ENCODE measurements at regions not wholly inside any gene's neighbourhood (a gene's known extent, or its start where the extent isn't known, plus 50 kb on each side); places are given as distances from the start of the nearest gene placed in this dataset.

DNA sequence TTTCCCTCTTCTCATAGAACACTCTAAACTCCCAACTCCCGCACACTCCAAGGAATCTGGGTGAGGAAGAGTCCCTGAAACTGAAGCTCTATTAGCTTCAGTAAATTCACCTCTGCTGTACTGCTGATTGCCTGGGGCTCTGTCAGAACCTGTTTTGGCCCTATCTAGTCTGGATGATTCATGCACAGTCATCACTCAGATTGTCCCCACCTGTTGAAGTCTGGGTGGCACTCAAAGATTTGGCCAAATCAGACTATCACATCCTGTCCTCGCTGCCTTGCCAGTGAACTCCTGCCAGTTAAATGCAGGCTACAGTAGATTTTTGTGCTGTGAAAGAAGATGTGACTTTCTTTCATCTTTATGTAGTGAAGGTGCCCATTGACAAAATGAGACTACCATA is 63.5 kb upstream of the EMCN start:
- Histone ChIP-seq H3K9me3 (ENCODE audit: insufficient read depth, low read length, severe bottlenecking) (no peaks in the 10 kb centered on the region), H3K27me3 (ENCODE audit: insufficient read depth, low read length, poor library complexity) (no peaks in the 10 kb centered on the region), H3K4me2 (ENCODE audit: insufficient read depth, low read length) (no peak overlapping the region), H3K4me1 (ENCODE audit: insufficient read depth, low read length) (0 out of 2 replicates have a peak, but pooled peaks cover 5% of the 10 kb centered on the region), H3K36me3 (ENCODE audit: insufficient read depth, low read length) (no peaks in the 10 kb centered on the region), H4K20me1 (ENCODE audit: insufficient read depth, low read length) (no peaks in the 10 kb centered on the region), H3K4me3 (ENCODE audit: low read depth in 1 of 2, low read length in 2 of 2) (no peak overlapping the region), H3K27ac (ENCODE audit: low read length) (no peak overlapping the region), H3K79me2 (ENCODE audit: insufficient read depth, low read length) (no peaks in the 10 kb centered on the region), H3K9ac (ENCODE audit: low read depth, low read length) (no peak overlapping the region), H2AFZ (ENCODE audit: low read depth, low read length) (no peak overlapping the region)
- peak; percentile 13 for DNase-seq
- TF ChIP-seq CTCF (IDR thresholded peaks at IDR 0.05; ENCODE audit: borderline replicate concordance, extremely low read depth, low read length, poor library complexity, severe bottlenecking) = no peak
- no peak for TF ChIP-seq EZH2 (IDR thresholded peaks at IDR 0.05; ENCODE audit: borderline replicate concordance, low read depth, low read length, severe bottlenecking)
- ATAC-seq (ENCODE audit: insufficient read depth, low read depth) = peak; percentile 62; the same call in 2 of the 3 replicates

- H3K27me3 ChIP-seq (ENCODE audit: insufficient read depth, low read length, poor library complexity) = no peaks in the 10 kb centered on the region
- TF ChIP-seq EZH2 (IDR thresholded peaks at IDR 0.05; ENCODE audit: borderline replicate concordance, low read depth, low read length, severe bottlenecking) = no peak
- no peak for TF ChIP-seq CTCF (IDR thresholded peaks at IDR 0.05; ENCODE audit: borderline replicate concordance, extremely low read depth, low read length, poor library complexity, severe bottlenecking)
- H3K4me3 ChIP-seq (ENCODE audit: low read depth in 1 of 2, low read length in 2 of 2) = no peak overlapping the region
- no peak overlapping the region for H2AFZ ChIP-seq (ENCODE audit: low read depth, low read length)
- H4K20me1 ChIP-seq (ENCODE audit: insufficient read depth, low read length) = no peaks in the 10 kb centered on the region
- ATAC-seq (ENCODE audit: insufficient read depth, low read depth) (no peak), DNase-seq (no peak)
- H3K79me2 ChIP-seq (ENCODE audit: insufficient read depth, low read length) = no peaks in the 10 kb centered on the region
- H3K27ac ChIP-seq (ENCODE audit: low read length) = no peak overlapping the region
- H3K9me3 ChIP-seq (ENCODE audit: insufficient read depth, low read length, severe bottlenecking) = no peaks in the 10 kb centered on the region
- H3K4me2 ChIP-seq (ENCODE audit: insufficient read depth, low read length) = no peak overlapping the region
- no peaks in the 10 kb centered on the region for H3K36me3 ChIP-seq (ENCODE audit: insufficient read depth, low read length)
- H3K4me1 ChIP-seq (ENCODE audit: insufficient read depth, low read length) = 0 out of 2 replicates have a peak, but pooled peaks cover 5% of the 10 kb centered on the region
- no peak overlapping the region for H3K9ac ChIP-seq (ENCODE audit: low read depth, low read length)
These were observed 58.7 kb upstream of the EMCN start for GRCh38 chr4:100576570-100576969.

- no peak for ATAC-seq (ENCODE audit: insufficient read depth, low read depth)
These were observed 56.8 kb upstream of the EMCN start for GRCh38 chr4:100574607-100575006.

More at GRCh38 chr4:100574607-100575006, 56.8 kb upstream of the EMCN start:
- no peak overlapping the region for H3K9ac ChIP-seq (ENCODE audit: low read depth, low read length)
- DNase-seq = no peak
- H3K36me3 ChIP-seq (ENCODE audit: insufficient read depth, low read length) = no peaks in the 10 kb centered on the region
- H3K27ac ChIP-seq (ENCODE audit: low read length) = no peak overlapping the region
- H2AFZ ChIP-seq (ENCODE audit: low read depth, low read length) = no peak overlapping the region
- TF ChIP-seq EZH2 (IDR thresholded peaks at IDR 0.05; ENCODE audit: borderline replicate concordance, low read depth, low read length, severe bottlenecking) (no peak), CTCF (IDR thresholded peaks at IDR 0.05; ENCODE audit: borderline replicate concordance, extremely low read depth, low read length, poor library complexity, severe bottlenecking) (no peak)
- H3K27me3 ChIP-seq (ENCODE audit: insufficient read depth, low read length, poor library complexity) = no peaks in the 10 kb centered on the region
- no peaks in the 10 kb centered on the region for H4K20me1 ChIP-seq (ENCODE audit: insufficient read depth, low read length)
- no peak overlapping the region for H3K4me2 ChIP-seq (ENCODE audit: insufficient read depth, low read length)
- no peak overlapping the region for H3K4me3 ChIP-seq (ENCODE audit: low read depth in 1 of 2, low read length in 2 of 2)
- H3K79me2 ChIP-seq (ENCODE audit: insufficient read depth, low read length) = no peaks in the 10 kb centered on the region
- no peaks in the 10 kb centered on the region for H3K9me3 ChIP-seq (ENCODE audit: insufficient read depth, low read length, severe bottlenecking)
- no peaks in the 10 kb centered on the region for H3K4me1 ChIP-seq (ENCODE audit: insufficient read depth, low read length)
